Astrocyte (in vitro differentiated cells and primary cell): ENCODE measurements at regions not wholly inside any gene's neighbourhood (a gene's known extent, or its start where the extent isn't known, plus 50 kb on each side); places are given as distances from the start of the nearest gene placed in this dataset.

Experiments
- CTCF ChIP-seq: IDR thresholded peaks from 2 replicates; pipeline ENCODE4 v1.5.1; 2011; ENCODE audit warnings: low read depth, mild to moderate bottlenecking, inconsistent platforms, low read length, moderate library complexity; ENCODE audit not compliant: insufficient read depth
- EZH2 ChIP-seq: IDR thresholded peaks from 2 replicates; pipeline ENCODE4 v1.6.1; 2012; ENCODE audit warnings: mild to moderate bottlenecking, low read length, inconsistent platforms; ENCODE audit not compliant: insufficient read depth

GRCh38 chr3:135805752-135806151, 159.8 kb upstream of the PPP2R3A start:
- TF ChIP-seq CTCF, result no peak
- TF ChIP-seq EZH2, result no peak
